Panc1 (cell line): ENCODE measurements at regions not wholly inside any gene's neighbourhood (a gene's known extent, or its start where the extent isn't known, plus 50 kb on each side); places are given as distances from the start of the nearest gene placed in this dataset.

ENCODE experiments used
- CTCF ChIP-seq: fragments of 450-650 bp; IDR thresholded peaks from 2 replicates; pipeline ENCODE4 v1.5.1; 2017; ENCODE audit warnings: mild to moderate bottlenecking
- SIN3A ChIP-seq: IDR thresholded peaks from 2 replicates; pipeline ENCODE4 v1.6.1; 2012; ENCODE audit warnings: low read depth, mild to moderate bottlenecking, low read length, moderate library complexity, borderline replicate concordance; ENCODE audit not compliant: insufficient read depth

- TF ChIP-seq CTCF (no peak), SIN3A (no peak)
Measured at GRCh38 chr3:165389653-165390052, 193.5 kb upstream of the SLITRK3 start.
